PFSK-1 (cell line): ENCODE measurements at regions not wholly inside any gene's neighbourhood (a gene's known extent, or its start where the extent isn't known, plus 50 kb on each side); places are given as distances from the start of the nearest gene placed in this dataset.

Experiments used
- FOXP2 ChIP-seq: optimal IDR thresholded peaks from 2 replicates; pipeline ENCODE3; 2011; ENCODE audit warnings: borderline replicate concordance, control low read depth, inconsistent platforms; ENCODE audit not compliant: insufficient read depth; ENCODE audit errors: extremely low read length, extremely low read depth
- POLR2AphosphoS5 ChIP-seq: IDR thresholded peaks from 2 replicates; pipeline ENCODE4 v1.6.1; 2012; ENCODE audit warnings: low read depth, mild to moderate bottlenecking, control low read depth, low read length, moderate library complexity
- REST ChIP-seq, 2 experiments: IDR thresholded peaks; 2 replicates each; pipeline versions ENCODE4 v1.6.1 to v1.8.0; 2011 to 2012; ENCODE audit warnings: low read depth in 2 of 2, low read length in 2 of 2, control low read depth in 1 of 2, inconsistent platforms in 1 of 2, mild to moderate bottlenecking in 1 of 2, moderate library complexity in 1 of 2; ENCODE audit not compliant: insufficient read depth in 1 of 2
- SIN3A ChIP-seq: IDR thresholded peaks from 2 replicates; pipeline ENCODE4 v1.6.1; 2012; ENCODE audit warnings: mild to moderate bottlenecking, low read length, moderate library complexity, borderline replicate concordance; ENCODE audit not compliant: insufficient read depth
- TAF1 ChIP-seq: IDR thresholded peaks from 2 replicates; pipeline ENCODE4 v1.6.1; 2012; ENCODE audit warnings: low read length, control low read depth, borderline replicate concordance; ENCODE audit not compliant: insufficient read depth

GRCh38 chr21:35906586-35906985, 153.7 kb downstream of the SETD4 start:
- TF ChIP-seq FOXP2 (no peak), SIN3A (no peak), POLR2AphosphoS5 (no peak), TAF1 (no peak), REST (IDR thresholded peaks at IDR 0.05; ENCODE audit: insufficient read depth in 1 of 2, low read depth in 2 of 2, low read length in 2 of 2) (no peak)

DNA sequence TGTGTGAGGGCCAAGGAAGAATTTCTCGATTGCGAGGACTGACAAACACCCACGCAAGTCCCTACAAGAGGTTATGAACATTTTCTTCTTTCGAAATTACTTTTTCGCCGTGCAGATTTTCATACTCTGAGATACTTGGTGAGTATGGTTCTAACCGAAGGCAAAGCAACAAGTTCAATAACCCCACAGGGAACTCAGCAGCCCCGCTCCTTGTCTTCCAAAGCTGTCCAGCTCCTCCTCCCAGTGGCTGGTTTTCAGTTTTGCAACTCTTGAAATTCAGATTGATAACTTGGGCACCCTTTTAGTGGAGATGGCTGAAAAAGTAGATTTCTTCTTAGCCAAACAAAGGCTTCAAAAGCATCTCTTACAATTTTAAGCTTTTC, 154.4 kb downstream of the SETD4 start:
- TF ChIP-seq POLR2AphosphoS5 (no peak), SIN3A (no peak), FOXP2 (no peak), REST (IDR thresholded peaks at IDR 0.05; ENCODE audit: insufficient read depth in 1 of 2, low read depth in 2 of 2, low read length in 2 of 2) (no peak), TAF1 (no peak)

DNA sequence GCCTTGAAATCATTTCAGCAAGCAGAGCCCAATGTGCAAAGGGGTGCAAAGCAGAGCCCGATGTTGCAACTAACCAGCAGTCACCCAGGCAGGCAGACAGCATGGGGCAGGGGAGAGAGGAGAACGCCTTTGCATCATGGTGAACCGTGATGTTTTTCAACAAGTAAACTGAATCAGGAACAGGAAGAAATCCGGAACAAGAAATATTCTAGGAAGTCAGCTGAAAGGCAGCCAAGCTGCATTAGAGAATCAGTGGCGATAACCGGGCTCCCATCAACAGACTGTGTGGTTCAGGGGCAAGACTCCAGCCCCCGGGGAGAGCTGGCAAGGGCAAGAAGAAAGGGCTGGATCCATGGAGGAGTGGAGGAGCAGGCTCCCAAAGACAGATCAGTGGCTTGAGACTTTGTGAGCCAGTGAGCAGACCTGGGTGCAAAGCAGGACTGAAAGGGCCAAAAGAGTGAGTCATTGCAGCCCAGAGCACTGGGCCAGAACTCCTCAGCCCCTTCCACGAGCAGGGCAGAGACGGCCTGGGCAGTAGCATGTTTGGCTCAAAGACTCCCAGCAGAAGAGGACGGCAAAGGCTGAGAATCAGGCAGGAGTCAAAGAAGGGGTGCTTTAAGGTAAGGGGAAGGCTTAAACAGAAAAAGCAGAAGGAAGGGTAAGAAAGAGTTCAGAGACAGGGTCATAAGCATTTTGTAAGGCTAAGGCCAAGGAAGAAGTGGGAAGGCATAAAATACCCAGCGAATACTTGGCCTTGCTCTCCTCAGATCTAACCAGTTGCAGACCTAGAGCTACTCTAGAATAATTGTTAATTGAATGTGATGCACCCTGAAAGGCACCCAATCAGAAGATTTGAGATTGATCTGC, 155.0 kb downstream of the SETD4 start:
- TF ChIP-seq FOXP2 = no peak
- TF ChIP-seq SIN3A = no peak
- TF ChIP-seq POLR2AphosphoS5 = no peak
- no peak for TF ChIP-seq TAF1
- no peak for TF ChIP-seq REST (IDR thresholded peaks at IDR 0.05; ENCODE audit: insufficient read depth in 1 of 2, low read depth in 2 of 2, low read length in 2 of 2)

DNA sequence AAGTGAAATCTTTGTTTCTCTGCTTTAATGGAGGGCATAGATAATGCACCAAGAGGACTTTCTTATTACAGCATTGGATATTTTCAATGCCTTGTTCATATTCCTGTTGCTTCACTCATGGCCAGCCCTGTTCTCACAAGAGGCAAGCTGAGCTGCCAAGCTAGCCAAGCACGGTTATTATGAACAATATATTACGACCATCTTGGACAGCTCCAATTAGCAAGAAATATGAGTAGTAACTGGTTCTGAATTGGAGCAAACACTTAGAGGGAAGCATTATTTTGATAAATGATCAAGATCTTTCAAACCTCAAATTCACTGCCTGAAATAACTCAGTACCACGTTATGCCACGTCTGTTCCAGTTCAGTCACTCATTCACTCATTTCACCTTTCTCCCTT, 159.8 kb downstream of the SETD4 start:
- no peak for TF ChIP-seq SIN3A
- TF ChIP-seq TAF1 = no peak
- TF ChIP-seq FOXP2 = no peak
- no peak for TF ChIP-seq REST (IDR thresholded peaks at IDR 0.05; ENCODE audit: insufficient read depth in 1 of 2, low read depth in 2 of 2, low read length in 2 of 2)
- TF ChIP-seq POLR2AphosphoS5 = no peak

GRCh38 chr21:35896060-35896459, 164.3 kb downstream of the SETD4 start:
- TF ChIP-seq POLR2AphosphoS5 (no peak), TAF1 (no peak), FOXP2 (no peak), REST (IDR thresholded peaks at IDR 0.05; ENCODE audit: insufficient read depth in 1 of 2, low read depth in 2 of 2, low read length in 2 of 2) (no peak)
